ENCODE measurements at regions not wholly inside any gene's neighbourhood (a gene's known extent, or its start where the extent isn't known, plus 50 kb on each side); places are given as distances from the start of the nearest gene placed in this dataset.

DNA sequence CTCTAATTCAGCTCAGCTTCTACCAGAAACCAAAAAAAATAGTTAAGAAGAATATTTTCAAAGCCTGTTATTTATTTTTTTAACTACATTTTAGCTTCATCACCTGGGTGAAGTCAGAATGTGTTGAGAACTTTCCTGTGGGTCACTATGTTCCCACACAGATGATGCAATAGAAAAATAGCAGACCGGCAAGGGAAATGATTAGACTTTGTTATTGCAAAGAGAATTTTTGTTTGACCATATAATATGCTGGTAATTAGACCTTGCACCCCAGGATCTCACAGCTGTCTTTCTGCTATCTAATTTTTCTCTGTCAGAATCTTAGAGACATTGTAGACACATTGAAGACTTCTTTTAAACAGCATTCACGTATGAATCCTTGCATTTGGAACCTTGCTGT lies 299.3 kb downstream of the TBX15 start:
- TF ChIP-seq, protein P1, sequence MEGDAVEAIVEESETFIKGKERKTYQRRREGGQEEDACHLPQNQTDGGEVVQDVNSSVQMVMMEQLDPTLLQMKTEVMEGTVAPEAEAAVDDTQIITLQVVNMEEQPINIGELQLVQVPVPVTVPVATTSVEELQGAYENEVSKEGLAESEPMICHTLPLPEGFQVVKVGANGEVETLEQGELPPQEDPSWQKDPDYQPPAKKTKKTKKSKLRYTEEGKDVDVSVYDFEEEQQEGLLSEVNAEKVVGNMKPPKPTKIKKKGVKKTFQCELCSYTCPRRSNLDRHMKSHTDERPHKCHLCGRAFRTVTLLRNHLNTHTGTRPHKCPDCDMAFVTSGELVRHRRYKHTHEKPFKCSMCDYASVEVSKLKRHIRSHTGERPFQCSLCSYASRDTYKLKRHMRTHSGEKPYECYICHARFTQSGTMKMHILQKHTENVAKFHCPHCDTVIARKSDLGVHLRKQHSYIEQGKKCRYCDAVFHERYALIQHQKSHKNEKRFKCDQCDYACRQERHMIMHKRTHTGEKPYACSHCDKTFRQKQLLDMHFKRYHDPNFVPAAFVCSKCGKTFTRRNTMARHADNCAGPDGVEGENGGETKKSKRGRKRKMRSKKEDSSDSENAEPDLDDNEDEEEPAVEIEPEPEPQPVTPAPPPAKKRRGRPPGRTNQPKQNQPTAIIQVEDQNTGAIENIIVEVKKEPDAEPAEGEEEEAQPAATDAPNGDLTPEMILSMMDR (IDR thresholded peaks at IDR 0.05): no peak
- no peak for TF ChIP-seq POLR2AphosphoS5 (IDR thresholded peaks at IDR 0.05)

Measured in transverse colon (tissue), 4 donors.